Panc1 (cell line): ENCODE measurements at regions not wholly inside any gene's neighbourhood (a gene's known extent, or its start where the extent isn't known, plus 50 kb on each side); places are given as distances from the start of the nearest gene placed in this dataset.

Experiments used
- TCF7L2 ChIP-seq: IDR thresholded peaks from 2 replicates; pipeline ENCODE4 v1.6.1; 2011; ENCODE audit warnings: mild to moderate bottlenecking, low read depth, low read length, inconsistent platforms
- TF ChIP-seq, protein P1 (sequence below): fragments of 450-650 bp; IDR thresholded peaks from 2 replicates; pipeline ENCODE4 v1.5.1; 2017; ENCODE audit warnings: mild to moderate bottlenecking

GRCh38 chr6:18629571-18629970 lies 242.4 kb downstream of the RNF144B start:
- TF ChIP-seq, protein P1, sequence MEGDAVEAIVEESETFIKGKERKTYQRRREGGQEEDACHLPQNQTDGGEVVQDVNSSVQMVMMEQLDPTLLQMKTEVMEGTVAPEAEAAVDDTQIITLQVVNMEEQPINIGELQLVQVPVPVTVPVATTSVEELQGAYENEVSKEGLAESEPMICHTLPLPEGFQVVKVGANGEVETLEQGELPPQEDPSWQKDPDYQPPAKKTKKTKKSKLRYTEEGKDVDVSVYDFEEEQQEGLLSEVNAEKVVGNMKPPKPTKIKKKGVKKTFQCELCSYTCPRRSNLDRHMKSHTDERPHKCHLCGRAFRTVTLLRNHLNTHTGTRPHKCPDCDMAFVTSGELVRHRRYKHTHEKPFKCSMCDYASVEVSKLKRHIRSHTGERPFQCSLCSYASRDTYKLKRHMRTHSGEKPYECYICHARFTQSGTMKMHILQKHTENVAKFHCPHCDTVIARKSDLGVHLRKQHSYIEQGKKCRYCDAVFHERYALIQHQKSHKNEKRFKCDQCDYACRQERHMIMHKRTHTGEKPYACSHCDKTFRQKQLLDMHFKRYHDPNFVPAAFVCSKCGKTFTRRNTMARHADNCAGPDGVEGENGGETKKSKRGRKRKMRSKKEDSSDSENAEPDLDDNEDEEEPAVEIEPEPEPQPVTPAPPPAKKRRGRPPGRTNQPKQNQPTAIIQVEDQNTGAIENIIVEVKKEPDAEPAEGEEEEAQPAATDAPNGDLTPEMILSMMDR, result no peak
- no peak for TF ChIP-seq TCF7L2
